OCI-LY1 (cell line): ENCODE measurements at regions not wholly inside any gene's neighbourhood (a gene's known extent, or its start where the extent isn't known, plus 50 kb on each side); places are given as distances from the start of the nearest gene placed in this dataset.

ENCODE experiments used
- CTCF ChIP-seq: fragments of 200-600 bp; sonication (generic), shearing (Covaris generic); IDR thresholded peaks from 2 replicates; pipeline ENCODE4 v1.5.1; 2017; ENCODE audit warnings: mild to moderate bottlenecking, antibody characterized with exemption, low read length, moderate library complexity, mixed read lengths
- EZH2 ChIP-seq: fragments of 200-600 bp; sonication (generic), shearing (Covaris generic); IDR thresholded peaks from 2 replicates; pipeline ENCODE4 v1.8.0; 2017; ENCODE audit warnings: borderline replicate concordance, mixed run types, mild to moderate bottlenecking, antibody characterized with exemption, low read length, moderate library complexity, mixed read lengths

GRCh38 chr1:57671750-57672149 lies 247.9 kb upstream of the DAB1 start:
- no peak for TF ChIP-seq CTCF
- no peak for TF ChIP-seq EZH2
